ENCODE measurements at regions not wholly inside any gene's neighbourhood (a gene's known extent, or its start where the extent isn't known, plus 50 kb on each side); places are given as distances from the start of the nearest gene placed in this dataset.

GRCh38 chr11:15888556-15889345 lies 467.6 kb downstream of the SOX6 start:
- no peak for FAIRE-seq

GRCh38 chr11:15889363-15890030 lies 466.8 kb downstream of the SOX6 start:
- no peak for FAIRE-seq

- no peak for FAIRE-seq
These were observed 466.2 kb downstream of the SOX6 start for GRCh38 chr11:15890031-15890713.

- FAIRE-seq: no peak
These were observed 463.3 kb downstream of the SOX6 start for GRCh38 chr11:15893080-15893492.

GRCh38 chr11:15896026-15896425 lies 460.3 kb downstream of the SOX6 start:
- no peak for FAIRE-seq

GRCh38 chr11:15896530-15896929 lies 459.8 kb downstream of the SOX6 start:
- FAIRE-seq: no peak

GRCh38 chr11:15897211-15897960 lies 459.0 kb downstream of the SOX6 start:
- no peak for FAIRE-seq

- FAIRE-seq: no peak
These were observed 455.3 kb downstream of the SOX6 start for GRCh38 chr11:15901054-15901453.

- no peak for FAIRE-seq
These were observed 454.6 kb downstream of the SOX6 start for GRCh38 chr11:15901790-15902189.

GRCh38 chr11:15903246-15903645 lies 453.1 kb downstream of the SOX6 start:
- no peak for FAIRE-seq

GRCh38 chr11:15905366-15906104 lies 450.8 kb downstream of the SOX6 start:
- no peak for FAIRE-seq

GRCh38 chr11:15906481-15907035 lies 449.8 kb downstream of the SOX6 start:
- no peak for FAIRE-seq

GRCh38 chr11:15907806-15908205 lies 448.5 kb downstream of the SOX6 start:
- FAIRE-seq: no peak

- FAIRE-seq: no peak
These were observed 446.3 kb downstream of the SOX6 start for GRCh38 chr11:15909937-15910598.

- no peak for FAIRE-seq
These were observed 445.6 kb downstream of the SOX6 start for GRCh38 chr11:15910761-15911160.

- no peak for FAIRE-seq
These were observed 444.8 kb downstream of the SOX6 start for GRCh38 chr11:15911377-15912044.

GRCh38 chr11:15912291-15912690 lies 444.1 kb downstream of the SOX6 start:
- no peak for FAIRE-seq

- no peak for FAIRE-seq
These were observed 443.5 kb downstream of the SOX6 start for GRCh38 chr11:15912825-15913224.

- FAIRE-seq: no peak
These were observed 443.1 kb downstream of the SOX6 start for GRCh38 chr11:15913261-15913660.
